GM12872 (cell line): ENCODE measurements at regions not wholly inside any gene's neighbourhood (a gene's known extent, or its start where the extent isn't known, plus 50 kb on each side); places are given as distances from the start of the nearest gene placed in this dataset.

Source experiments
- TF ChIP-seq, protein P1 (sequence below): IDR thresholded peaks from 3 replicates; pipeline ENCODE4 v1.5.1; 2011; ENCODE audit warnings: low read depth, mild to moderate bottlenecking, low read length, moderate library complexity; ENCODE audit not compliant: insufficient read depth

DNA sequence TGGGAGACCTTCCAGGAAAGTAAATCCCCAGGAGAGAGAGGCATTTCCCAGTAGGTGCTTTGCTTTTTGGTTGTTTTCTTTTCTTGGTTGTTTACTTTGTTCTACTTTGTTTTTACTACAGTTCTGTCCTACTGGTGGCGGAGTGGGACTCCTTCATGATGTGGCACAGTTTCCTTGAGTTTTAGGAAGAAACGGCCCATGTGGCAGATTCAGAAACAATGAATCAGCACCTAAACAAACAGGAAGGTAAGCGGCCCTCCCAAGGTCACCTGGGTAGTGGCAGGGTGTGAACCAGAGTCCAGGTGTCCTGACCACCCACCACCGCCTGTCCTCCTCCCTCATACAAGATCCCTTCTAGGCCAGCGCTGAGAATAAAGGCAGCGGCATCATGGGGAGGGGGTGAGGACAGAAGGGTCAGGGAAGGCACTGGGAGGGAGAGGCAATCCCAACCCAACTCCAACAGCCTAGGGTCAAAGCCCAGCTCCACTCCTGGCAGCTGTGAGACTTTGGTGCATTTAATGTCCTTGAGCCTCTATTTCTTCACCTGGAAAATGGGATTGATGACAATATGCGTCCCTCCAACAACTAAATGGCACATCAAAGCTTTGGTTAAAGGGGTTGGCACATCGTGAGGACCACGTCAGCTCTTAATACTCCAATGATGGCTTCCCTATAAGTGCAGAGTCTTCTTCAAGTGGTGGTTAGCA is 111.5 kb upstream of the BCL2L14 start:
- TF ChIP-seq, protein P1, sequence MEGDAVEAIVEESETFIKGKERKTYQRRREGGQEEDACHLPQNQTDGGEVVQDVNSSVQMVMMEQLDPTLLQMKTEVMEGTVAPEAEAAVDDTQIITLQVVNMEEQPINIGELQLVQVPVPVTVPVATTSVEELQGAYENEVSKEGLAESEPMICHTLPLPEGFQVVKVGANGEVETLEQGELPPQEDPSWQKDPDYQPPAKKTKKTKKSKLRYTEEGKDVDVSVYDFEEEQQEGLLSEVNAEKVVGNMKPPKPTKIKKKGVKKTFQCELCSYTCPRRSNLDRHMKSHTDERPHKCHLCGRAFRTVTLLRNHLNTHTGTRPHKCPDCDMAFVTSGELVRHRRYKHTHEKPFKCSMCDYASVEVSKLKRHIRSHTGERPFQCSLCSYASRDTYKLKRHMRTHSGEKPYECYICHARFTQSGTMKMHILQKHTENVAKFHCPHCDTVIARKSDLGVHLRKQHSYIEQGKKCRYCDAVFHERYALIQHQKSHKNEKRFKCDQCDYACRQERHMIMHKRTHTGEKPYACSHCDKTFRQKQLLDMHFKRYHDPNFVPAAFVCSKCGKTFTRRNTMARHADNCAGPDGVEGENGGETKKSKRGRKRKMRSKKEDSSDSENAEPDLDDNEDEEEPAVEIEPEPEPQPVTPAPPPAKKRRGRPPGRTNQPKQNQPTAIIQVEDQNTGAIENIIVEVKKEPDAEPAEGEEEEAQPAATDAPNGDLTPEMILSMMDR = no peak

DNA sequence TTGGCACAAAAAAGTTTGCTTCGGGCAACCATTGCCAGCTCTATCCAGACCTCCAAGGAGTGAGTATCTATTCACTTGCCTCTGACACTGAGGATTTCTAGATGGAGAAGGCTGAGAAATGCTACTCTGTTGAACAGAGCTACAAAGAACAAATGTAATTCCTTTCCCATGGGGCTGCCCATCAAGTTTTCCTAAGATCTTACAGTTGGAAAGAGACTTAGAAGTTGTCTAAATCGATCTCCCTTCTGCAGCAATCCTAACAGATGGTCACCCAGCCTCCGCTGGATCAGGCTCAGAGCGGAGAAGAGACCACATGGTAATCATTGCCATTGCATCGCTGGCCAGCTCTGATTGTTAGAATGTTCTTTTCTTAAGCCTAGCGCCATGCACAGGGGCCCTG is 110.1 kb upstream of the BCL2L14 start:
- TF ChIP-seq, protein P1 = no peak

DNA sequence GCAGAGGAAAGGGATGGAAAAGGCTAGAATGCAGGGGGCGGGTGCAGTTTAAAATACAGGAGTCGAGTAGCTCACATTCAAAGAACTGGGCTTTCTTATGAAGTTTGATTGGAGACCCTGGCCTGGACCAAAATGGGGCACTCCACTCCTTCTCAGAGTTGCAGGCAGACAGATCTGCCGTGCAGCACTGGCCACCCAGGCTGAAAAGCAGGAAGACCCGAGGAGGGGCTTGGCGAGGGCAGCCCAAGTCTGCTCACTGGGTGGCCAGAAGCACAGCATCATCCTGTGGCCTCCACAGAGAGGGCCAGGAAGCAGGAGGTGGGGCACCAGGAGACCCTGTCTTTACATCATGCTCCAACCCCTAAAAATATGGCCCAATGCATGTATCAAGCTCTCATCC is 109.1 kb upstream of the BCL2L14 start:
- TF ChIP-seq, protein P1 = no peak

DNA sequence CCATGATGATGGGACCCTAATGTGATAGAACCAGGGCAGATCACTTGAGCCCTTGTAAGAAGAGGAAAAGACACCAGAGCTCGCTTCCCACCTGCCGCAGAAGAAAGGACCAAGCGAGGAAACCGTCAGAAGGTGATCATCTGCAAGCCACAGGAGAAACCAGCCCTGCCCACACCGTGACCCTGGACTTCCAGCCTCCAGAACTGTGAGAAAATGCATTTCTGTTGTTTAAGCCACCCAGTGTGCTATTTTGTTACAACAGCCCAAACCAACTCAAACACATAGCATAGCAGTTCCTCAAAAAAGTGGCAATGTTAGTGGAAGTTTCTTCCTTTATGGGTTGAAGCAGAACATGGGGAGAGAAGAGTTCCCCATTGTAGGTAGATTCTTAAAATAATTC is 107.9 kb upstream of the BCL2L14 start:
- TF ChIP-seq, protein P1 = no peak

DNA sequence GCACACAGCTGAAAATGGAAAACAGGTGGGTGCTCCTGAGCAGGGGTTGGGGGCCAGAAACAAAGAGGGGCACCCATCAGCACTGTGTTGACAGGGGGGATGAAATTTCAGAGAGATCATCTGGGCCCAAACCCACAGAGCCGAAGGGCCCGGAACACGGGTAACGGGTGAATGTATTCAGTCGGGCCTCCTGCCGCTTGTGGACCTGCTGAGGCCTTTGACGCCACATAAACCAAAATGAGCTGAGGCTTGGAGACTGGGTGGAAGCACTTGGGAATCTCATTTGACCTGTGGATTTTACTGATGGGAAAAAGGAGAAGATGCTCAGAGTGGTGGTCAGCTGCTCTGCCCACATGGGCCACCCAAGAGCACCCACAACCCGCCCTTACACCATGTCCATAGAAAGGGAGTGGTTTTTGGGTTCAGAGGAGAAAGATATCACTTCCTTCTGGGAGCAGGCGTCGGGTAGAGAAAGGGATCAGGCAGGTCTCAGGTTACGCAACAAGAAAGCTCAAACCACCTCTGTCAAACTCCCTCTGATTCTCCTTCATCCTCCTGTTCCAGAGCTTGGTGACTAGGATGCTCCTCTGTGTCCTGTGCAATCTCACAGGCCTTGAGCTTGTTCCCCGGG is 106.8 kb upstream of the BCL2L14 start:
- TF ChIP-seq, protein P1 = no peak

DNA sequence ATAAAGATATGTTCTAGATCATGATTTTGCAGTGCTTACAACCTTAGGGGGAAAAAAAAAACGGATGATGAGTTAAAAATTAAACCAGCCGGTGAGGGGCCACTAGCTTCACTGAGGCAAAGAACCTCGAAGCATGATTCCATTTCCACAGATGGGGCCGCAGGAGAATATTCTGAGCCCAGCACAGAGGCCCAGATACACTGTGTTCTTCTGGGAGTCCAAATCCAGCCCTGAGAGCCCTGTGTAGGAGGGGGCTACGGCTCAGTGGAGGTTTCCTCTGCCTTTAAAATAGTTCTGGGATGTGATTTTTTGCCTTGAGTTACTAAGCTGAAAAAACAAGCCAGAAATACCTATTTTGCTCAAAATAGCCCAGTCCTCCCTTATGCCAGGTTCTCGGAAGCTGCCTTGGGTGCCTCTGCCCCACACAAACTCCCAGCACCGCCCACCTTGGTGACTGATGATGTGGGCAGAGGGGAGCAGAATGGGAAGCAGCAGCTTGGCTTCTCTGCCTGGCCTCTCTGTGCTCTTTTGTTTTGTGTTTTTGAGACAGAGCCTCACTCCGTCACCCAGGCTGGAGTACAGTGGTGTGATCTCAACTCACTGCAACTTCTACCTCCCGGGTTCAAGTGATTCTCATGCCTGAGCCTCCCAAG is 105.4 kb upstream of the BCL2L14 start:
- TF ChIP-seq, protein P1 = no peak

DNA sequence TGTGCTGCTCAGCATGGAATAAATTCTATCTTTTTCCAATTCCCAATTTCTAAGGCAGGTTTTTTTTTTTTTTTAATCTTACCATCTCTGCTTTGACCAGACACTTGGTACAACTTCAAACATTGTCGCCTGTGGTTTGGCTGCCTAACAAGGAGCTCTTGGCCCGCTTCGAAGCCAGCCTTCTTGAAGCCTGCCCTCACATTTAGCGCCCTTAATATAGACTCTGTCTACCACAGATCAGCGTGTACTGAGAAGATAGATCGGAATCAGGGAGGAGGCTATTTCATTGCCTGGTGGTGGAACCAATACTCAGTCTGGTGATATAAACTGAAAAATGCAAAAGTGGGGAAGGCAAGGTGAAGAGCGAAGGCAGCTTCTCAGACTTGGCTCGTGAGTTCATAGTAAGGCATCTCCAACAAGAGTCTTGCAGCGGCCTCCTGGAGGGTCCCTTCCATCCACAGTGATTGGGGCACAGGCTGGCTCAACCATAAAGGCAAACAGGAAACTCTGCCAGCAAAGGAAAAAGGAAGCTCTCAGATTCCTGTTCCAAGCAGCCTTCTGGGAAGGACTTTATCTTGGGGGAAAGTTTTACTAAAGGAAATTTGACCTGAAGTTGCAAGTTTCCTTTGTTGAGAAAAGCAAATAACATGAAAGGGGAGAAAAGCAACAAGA is 103.2 kb upstream of the BCL2L14 start:
- TF ChIP-seq, protein P1 = no peak
